ENCODE measurements at regions not wholly inside any gene's neighbourhood (a gene's known extent, or its start where the extent isn't known, plus 50 kb on each side); places are given as distances from the start of the nearest gene placed in this dataset.

GRCh38 chrX:79511799-79512198 lies 144.7 kb upstream of the ITM2A start:
- dilution Hi-C loops (cut with MboI; ENCODE audit: extremely low pct_ligation_motif_present, low sequenced_read_pairs) (no loop called here), intact Hi-C loops (cut with micrococcal nuclease) (no loop called here)

GRCh38 chrX:79506001-79506400 lies 138.9 kb upstream of the ITM2A start:
- BruUV-seq (replicated peaks) = no TSS peak
- FAIRE-seq (no peak), DNase-seq (ENCODE audit: low read depth, low spot score) (no peak)
- dilution Hi-C loops (cut with MboI; ENCODE audit: extremely low pct_ligation_motif_present, low sequenced_read_pairs) (no loop called here), intact Hi-C loops (cut with micrococcal nuclease) (no loop called here)
- no peaks in the 10 kb centered on the region for H3K27me3 ChIP-seq (ENCODE audit: control insufficient read depth in 2 of 2, insufficient read depth in 2 of 2, low read length in 2 of 2)
- POLR2A ChIA-PET = no interaction called here
- TF ChIP-seq EZH2 (IDR thresholded peaks at IDR 0.05; ENCODE audit: borderline replicate concordance, low read depth, low read length, severe bottlenecking) (no peak), MYC (IDR thresholded peaks at IDR 0.05; ENCODE audit: low read depth, low read length) (no peak), POLR2AphosphoS5 (IDR thresholded peaks at IDR 0.05; ENCODE audit: insufficient read depth, low read depth, low read length) (no peak), GATA2 (IDR thresholded peaks at IDR 0.05; ENCODE audit: insufficient read depth, insufficient read length, low read depth, low read length) (no peak), MAX (IDR thresholded peaks at IDR 0.05; ENCODE audit: insufficient read depth, insufficient read length) (no peak)
- H3K27ac ChIP-seq (ENCODE audit: insufficient read depth, low read depth, low read length) = no peak overlapping the region
- H3K4me2 ChIP-seq (ENCODE audit: insufficient read depth, low read length) = no peak overlapping the region
- no peaks in the 10 kb centered on the region for H3K9me1 ChIP-seq (replicated peaks; ENCODE audit: control insufficient read depth, extremely low read depth, insufficient read depth, low read length)
- no peak overlapping the region for H3K4me3 ChIP-seq (replicated peaks in 1 of 3; ENCODE audit: insufficient read depth in 1 of 3, low read depth in 1 of 3, low read length in 3 of 3)
- no peaks in the 10 kb centered on the region for H3K4me1 ChIP-seq (ENCODE audit: control insufficient read depth, extremely low read depth, insufficient read depth, low read length)
- no peaks in the 10 kb centered on the region for H3K79me2 ChIP-seq (ENCODE audit: control insufficient read depth, insufficient read depth, low read length)
- CTCF ChIA-PET = no interaction called here
- no peaks in the 10 kb centered on the region for H3K36me3 ChIP-seq (ENCODE audit: control insufficient read depth in 2 of 2, extremely low read depth in 1 of 2, insufficient read depth in 2 of 2, low read length in 2 of 2)
- no peaks in the 10 kb centered on the region for H3K9me3 ChIP-seq (replicated peaks; ENCODE audit: control insufficient read depth, insufficient read depth, low read length)
- no peak overlapping the region for H2AFZ ChIP-seq (ENCODE audit: low read depth, low read length)
- H3K9ac ChIP-seq (replicated peaks; ENCODE audit: extremely low read depth, insufficient read depth, low read length) = no peak overlapping the region
- H4K20me1 ChIP-seq (replicated peaks; ENCODE audit: control insufficient read depth, extremely low read depth, insufficient read depth, low read length) = no peaks in the 10 kb centered on the region

More at GRCh38 chrX:79511799-79512198, 144.7 kb upstream of the ITM2A start:
- Histone ChIP-seq H3K27ac (ENCODE audit: insufficient read depth, low read depth, low read length) (no peak overlapping the region), H3K79me2 (ENCODE audit: control insufficient read depth, insufficient read depth, low read length) (no peaks in the 10 kb centered on the region), H3K4me3 (replicated peaks in 1 of 3; ENCODE audit: insufficient read depth in 1 of 3, low read depth in 1 of 3, low read length in 3 of 3) (no peak overlapping the region), H4K20me1 (replicated peaks; ENCODE audit: control insufficient read depth, extremely low read depth, insufficient read depth, low read length) (no peaks in the 10 kb centered on the region), H3K4me2 (ENCODE audit: insufficient read depth, low read length) (no peak overlapping the region), H3K9me3 (replicated peaks; ENCODE audit: control insufficient read depth, insufficient read depth, low read length) (no peaks in the 10 kb centered on the region), H3K36me3 (ENCODE audit: control insufficient read depth in 2 of 2, extremely low read depth in 1 of 2, insufficient read depth in 2 of 2, low read length in 2 of 2) (no peaks in the 10 kb centered on the region), H3K27me3 (ENCODE audit: control insufficient read depth in 2 of 2, insufficient read depth in 2 of 2, low read length in 2 of 2) (no peaks in the 10 kb centered on the region), H3K9ac (replicated peaks; ENCODE audit: extremely low read depth, insufficient read depth, low read length) (no peak overlapping the region), H3K4me1 (ENCODE audit: control insufficient read depth, extremely low read depth, insufficient read depth, low read length) (no peaks in the 10 kb centered on the region), H3K9me1 (replicated peaks; ENCODE audit: control insufficient read depth, extremely low read depth, insufficient read depth, low read length) (no peaks in the 10 kb centered on the region), H2AFZ (ENCODE audit: low read depth, low read length) (no peak overlapping the region)
- FAIRE-seq (no peak), DNase-seq (ENCODE audit: low read depth, low spot score) (no peak)
- ChIA-PET POLR2A (no interaction called here), CTCF (no interaction called here)
- TF ChIP-seq MAX (IDR thresholded peaks at IDR 0.05; ENCODE audit: insufficient read depth, insufficient read length) = no peak
- BruUV-seq (replicated peaks) = no TSS peak
